Eye (tissue), 1 donor: ENCODE measurements at regions not wholly inside any gene's neighbourhood (a gene's known extent, or its start where the extent isn't known, plus 50 kb on each side); places are given as distances from the start of the nearest gene placed in this dataset.
"Not testable (repeated sequence)": the region's sequence is repeated elsewhere in the genome, so short reads cannot be mapped to it uniquely, and the experiment has no call there.

Experiments
- DNase-seq: peaks from one replicate; pipeline ENCODE4 v3.0.0-alpha.2; 2015

DNA sequence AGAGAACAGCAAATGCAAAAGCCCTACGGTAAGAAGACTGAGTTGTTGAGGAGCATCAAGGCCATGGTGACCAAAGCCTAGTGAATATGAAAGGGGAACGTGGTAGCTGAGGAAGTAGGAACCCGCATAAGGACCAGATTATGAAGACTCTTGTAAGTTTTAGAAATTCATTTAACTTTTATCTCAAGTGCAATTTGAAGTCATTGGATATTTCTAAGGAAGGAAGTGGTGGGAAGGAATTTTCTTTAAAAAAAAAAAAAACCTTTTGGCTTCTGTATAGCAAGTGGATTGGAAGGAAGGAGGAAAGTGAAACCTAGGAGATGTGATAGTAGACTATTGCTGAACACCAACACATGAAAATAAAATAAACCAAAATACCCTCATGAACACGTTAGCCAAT is 119.0 kb downstream of the TNFSF18 start:
- no peak for DNase-seq

DNA sequence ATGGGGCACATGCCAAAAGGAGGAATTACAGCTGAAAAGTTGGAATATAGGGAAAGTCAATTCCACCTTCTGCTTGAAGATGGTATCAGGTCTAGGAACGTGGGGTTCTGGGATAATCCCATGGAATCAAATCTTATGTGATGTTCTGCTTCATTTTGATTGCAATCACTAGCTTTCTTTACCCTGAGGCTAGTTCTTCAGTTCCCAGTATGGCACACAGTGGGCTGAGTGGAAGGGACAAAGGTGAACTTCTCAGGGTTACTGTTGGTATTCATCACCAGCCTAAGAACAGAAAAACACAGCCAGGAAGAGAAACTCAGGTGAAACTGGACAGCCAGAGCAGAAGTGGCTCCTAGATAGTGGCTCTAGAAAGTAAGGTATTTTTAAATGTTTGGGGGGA is 117.8 kb downstream of the TNFSF18 start:
- DNase-seq = no peak

DNA sequence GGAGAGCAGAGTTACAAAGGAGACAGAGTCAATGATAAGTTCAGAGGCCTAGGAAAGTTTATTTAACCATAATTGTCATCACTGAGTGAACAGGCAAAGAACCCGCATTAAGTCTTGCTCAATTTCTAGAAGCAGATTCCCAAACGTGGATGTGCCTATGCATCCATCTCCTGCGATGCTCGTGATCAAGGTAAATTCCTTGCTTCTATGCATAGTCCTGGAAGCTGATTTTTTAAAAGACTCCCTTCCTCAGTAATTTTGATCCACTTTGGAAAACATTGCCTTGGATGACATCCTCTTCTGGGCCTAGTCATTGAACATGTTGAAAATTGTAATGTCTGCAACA is 116.4 kb downstream of the TNFSF18 start:
- DNase-seq = no peak

DNA sequence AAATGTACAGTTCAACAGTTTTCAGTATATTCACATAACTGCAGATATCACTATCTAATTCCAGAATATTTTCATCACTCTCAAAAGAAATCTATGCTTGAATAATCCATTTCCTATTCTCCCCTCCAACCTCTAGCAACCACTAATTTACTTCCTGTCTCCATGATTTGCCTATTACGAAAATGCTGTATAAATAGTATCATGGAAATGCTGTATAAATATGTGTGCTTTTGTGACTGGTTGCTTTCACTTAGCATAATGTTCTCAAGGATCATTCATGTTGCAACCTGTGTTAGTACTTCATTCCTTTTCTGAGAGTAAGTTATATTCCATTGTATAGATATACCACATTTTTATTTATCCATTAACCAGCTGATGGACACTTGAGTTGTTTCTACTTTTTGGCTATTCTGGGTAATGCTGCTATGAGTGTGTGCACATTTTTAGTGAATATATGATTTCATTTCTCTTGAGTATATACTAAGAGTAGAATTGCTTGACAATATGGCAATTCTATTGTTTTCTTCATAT is 115.6 kb downstream of the TNFSF18 start:
- no peak for DNase-seq

DNA sequence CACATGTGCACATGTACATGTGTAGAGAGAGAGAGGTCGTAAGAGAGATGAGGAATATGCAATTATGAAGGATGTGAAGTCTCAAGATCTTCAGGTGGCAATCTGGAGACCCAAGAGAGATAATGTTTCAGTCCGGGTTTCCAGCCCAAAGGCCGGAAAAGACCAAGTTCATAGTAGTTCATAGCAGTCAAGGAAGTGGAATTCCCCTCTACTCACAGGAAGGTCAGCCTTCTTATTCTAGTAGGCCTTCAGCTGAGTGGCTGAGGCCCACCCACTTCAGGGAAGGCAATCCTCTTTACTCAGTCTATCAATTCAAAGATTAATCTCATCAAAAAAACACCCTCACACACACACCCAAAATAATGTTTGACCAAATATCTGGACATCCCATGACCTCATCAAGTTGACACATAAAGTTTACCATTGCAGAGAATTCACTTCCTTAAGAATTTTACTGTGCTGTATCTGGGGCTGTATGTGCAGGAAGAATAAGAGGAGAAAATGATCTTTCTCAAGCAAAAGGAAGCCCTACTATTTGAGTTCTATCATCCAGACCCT is 114.6 kb downstream of the TNFSF18 start:
- no peak for DNase-seq

DNA sequence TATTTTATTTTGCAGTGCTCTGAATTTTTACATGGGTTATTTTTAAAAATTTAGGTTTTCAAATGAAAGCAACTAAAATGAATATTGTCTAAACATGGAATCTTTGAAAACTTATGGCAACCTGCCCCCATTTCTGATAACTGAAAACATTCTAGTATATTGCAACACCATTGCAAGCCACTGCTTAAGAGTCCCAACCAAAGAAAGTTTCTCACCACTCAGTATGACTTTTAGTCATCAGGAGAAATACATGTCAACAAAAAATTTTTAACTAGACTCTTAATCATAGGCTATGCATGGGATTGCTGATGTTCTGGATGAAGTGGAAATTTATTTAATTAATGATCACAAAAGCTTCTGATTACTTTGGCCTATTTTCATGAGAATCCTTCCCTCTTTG is 112.1 kb downstream of the TNFSF18 start:
- no peak for DNase-seq

DNA sequence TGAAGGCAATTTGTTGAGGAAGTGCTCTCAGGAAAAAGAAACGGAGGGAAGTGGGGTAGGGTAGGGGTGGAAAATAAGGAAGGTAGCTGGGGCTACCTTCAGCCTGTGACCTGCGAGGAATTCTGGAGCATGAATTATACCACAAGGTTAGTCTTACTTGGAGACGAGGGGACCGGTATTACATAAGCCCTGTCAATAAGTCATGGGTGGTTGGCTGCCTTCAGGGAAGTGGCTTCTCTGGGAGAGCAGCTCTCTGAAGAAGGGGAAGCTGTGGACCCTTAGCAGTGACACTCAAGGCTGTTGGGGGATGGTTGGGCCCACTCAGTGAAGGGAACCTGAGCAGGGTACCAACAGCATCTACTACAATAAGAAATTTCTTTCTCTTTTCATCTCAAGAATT is 111.3 kb downstream of the TNFSF18 start:
- DNase-seq = no peak

DNA sequence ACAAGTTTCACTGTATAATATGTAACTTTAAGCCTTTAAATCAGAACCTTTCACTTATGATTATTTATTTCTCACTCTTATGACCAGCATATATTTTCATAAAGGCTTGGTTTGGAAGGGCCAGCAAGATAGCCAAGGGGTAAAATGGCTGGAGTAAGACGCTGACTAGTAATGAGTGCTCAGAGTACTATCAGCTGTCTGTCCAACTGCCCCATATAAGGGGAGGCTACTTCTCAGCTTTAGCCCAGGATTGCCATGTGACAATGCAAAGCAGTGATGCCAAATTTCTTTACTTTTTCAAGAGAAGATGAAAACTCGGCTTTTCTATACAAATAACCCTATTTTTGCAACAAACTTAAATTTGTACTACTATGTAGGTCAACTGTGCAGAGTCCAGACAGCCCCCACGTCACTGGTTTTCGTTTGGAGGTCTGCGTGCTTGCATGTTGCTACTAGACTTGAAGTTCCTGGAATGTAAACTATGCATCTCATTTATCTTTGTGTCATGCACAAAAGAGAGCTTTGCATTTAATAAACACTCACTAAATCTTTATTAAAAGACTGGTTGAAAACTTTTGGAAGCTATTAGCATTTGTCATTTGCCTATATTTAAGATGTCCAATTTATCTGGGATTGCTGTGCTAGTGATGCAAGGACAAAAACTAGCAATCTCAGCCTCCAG is 110.4 kb downstream of the TNFSF18 start:
- DNase-seq = no peak

DNA sequence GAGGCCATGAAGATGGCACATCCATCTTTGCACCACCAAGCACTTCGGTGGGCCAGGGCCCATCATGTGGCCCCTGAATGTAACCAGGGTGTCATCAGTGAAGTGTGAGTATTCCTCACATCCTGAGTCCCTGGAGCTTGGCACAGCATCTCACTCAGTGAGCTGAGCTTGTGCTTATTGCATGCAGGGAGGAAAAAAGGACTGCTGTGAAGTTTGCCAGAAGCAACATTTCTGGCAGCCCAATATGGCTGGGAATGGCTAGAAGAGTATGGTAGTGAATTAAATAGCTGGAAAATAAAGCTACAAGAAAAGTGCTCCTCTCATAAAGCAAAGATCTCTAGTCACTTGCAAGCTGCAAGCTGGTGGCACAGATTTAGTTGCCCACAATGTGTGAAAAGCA is 109.3 kb downstream of the TNFSF18 start:
- DNase-seq = no peak

DNA sequence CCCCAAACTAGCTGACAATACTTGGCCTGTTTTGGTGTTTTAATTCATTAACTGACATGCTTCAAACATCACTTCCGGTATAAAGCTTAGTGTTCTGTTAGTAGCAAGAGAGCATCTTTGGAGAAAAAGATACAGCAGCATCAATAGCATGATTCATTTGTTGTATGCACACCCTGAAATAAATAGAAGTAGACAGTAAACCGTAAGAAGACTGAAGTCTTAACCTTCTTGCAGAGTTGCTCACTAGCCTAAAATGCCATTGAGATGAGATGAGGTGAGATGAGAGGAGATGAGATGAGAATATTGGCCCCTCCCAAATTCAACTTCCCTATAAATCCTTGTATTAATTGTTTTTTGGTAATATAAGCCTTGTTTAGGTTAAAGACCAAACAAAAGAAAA is 108.8 kb downstream of the TNFSF18 start:
- DNase-seq = no peak

DNA sequence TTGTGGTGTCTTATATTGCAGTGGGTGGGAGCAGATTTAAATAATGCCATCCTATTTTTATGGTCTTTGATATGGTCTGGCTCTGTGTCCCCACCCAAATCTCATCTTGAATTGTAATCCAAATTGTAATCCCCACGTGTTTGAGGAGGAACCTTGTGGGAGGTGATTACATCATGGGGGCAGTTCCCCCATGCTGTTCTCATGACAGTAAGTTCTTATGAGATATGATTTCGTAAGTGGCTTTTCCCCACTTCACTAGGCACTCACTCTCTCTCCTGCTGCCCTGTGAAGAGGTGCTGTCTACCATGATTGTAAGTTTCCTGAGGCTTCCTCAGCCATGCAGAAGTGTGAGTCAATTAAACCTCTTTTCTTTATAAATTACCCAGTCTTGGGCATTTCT is 107.6 kb downstream of the TNFSF18 start:
- not testable (repeated sequence) for DNase-seq

DNA sequence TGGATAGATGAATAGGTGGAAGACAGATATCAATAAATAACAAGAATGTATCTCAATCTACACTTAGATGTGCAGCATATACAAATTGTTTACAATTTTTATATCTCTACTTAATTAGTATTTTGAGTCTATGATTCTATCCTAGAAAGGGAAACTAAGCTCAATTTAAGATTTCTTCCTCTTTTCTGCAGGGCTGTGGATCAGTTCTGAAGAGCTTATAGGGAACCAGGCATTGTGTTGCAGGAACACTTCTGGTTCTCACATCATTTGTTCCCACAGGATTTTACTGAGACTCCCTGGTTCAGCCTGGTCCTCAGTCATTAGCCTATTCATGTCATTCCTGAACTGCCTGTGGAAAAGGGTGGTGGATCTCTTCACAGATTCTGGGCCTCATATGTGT is 105.8 kb downstream of the TNFSF18 start:
- no peak for DNase-seq

DNA sequence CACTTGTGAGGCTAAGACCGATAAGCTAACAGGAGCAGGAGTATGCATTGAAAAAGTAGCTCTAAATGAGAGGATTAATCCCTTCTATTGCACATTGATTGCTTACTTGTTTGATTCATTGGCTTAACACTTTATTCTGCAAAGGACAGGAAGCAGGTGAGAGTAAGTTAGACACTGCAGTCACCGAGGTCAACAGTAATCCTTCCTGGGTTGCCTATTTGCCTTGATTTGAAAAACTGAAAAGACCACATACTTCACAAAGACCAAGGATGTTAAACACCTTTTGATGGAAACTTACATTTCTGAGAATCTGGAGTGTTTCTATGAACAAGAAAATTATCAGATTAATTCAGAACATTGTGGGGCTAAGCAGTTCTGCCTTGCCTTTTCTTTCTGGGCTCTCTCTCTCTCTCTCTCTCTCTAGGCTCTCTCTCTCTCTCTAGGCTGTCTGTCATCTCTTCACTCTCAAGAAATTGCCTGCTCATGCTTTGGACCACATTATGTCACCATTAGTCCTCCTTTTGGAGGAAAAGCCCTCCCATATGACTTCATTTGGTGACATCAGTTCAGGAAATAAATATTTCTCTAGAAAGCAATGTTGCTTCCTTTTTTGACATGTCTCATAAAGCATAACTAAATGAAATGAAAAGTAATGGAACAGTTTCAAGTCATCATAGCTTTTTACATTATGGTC is 103.8 kb downstream of the TNFSF18 start:
- no peak for DNase-seq

DNA sequence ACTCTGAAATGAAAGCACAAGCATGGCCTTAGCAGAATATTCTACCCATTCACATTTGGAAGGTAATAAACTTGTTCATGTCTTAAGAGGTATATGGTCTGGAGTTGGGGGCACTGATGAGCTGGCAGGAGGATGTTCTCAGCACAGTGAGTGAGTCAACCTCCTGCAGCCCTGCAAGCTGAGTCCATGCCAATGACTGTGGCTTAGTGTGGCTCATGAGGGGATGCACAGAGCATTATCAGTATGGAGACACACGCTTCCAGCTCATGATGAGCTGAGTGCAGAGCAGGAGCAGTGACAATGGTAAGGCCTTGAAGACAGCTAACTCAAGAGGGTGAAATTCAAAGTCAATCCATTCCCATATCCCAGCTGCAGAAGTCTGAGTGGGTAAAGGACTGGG is 102.3 kb downstream of the TNFSF18 start:
- no peak for DNase-seq

DNA sequence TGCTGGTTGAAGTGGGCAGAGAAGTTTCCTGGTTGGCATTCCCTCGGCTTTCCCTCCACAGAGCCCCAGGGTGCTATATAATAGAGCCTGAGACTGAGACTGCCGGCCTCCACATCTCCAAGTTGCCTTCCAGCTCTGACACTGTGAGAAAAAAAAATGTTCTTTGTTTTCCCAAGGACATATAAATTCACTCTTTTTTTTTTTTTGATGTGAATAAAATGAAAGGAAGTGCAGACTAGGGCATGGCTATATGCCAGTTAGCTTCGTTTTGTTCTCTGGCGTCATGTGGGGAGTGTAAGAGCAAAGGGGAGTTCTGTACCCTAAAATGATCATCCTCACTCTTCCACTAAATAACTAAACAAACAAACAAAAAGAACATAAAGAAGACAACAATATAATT is 101.6 kb downstream of the TNFSF18 start:
- DNase-seq = no peak

DNA sequence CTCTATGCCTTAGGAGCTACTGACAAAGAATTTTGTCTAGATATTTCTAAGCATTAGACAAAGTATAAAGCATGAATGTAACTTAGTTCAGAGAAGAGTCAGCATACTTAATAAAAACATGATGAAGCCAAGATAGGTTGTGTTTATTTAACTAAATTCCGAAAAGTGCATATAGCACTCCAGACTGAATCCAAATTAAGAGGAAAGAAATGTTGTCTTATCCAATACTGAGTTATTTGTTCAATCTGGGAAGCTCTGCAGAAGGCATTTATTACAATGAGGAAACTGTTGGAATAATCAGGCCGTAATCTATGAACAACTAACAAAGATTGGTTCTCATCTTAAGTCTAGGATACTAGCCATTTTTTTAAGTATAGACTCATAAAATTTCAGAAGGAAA is 100.2 kb downstream of the TNFSF18 start:
- DNase-seq = no peak

DNA sequence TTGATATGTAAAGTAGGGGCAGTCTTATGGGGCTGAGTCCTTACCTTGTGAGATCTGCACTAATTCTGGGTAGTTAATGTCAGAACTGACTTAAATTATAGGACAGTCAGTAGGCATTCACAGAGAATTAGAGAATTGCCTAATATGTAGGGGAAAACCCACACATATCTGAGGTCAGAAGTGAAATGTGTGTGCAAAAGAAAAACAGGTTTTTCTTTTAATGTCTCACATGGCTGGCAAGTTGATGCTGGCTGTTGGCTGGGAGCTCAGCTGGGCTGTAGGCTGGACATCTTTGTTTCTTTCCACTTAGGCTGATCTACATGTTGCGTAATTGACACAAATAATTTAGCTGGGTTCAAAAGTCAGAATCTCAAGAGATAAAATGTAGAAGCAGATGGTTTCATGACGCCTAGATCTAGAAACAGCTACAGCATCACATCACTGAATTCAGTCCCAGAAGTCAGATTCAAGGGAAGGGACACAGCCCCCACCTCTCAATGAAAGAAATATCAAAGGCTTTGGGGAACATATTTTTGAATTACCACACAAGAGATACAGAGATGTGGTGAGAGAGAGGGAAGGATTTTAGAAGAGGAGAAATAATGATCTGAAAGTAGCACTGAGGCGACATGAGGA is 98.9 kb downstream of the TNFSF18 start:
- DNase-seq = no peak

DNA sequence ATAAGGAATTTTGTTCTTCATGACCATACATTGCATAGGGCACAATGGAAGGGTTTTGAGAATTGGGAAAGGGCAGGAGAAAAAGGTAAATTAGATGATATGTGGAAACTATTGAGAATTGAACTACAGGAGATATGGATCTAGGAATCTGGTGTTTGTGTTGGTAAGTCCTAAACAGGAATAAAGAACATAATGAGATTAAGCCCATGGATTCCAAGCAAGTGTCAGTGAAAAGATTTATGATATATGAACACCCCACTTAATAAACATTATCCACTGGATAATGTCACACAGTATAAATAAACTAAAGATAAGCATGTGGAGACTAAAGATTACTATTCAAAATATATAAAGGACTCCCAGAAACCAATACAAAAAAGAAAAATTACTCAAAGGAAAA is 98.2 kb downstream of the TNFSF18 start:
- DNase-seq = no peak

DNA sequence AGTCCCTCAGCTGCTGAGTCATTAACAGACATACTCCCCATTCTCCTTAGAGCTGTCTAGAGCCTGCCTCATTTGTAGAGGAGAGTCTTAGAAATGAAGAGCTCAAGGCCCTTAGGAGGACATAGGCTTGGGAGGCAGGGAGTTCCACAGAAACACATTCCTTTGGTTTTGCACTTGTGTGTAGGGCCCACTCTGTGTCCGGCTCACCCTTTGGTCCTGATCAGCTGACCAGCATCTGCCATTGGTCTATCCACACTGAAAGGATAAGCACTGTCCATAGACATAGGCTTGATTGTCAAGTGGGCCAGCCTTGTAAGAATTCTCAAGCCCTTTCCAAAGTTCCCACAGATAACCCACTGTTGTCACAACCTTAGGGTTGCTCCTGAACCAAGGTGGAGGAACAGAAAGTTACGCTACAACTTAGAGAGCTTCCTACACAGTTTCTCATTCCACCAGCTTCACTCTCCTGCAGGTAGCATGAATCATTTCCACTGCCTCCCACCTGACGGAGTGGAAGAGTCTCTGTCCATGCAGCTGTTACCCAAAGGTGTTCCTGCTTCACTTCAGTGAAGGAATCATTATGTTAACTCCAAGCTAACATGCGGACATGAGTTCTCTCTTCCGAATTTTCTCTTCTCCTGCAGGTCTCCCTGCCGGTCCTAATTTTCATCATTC is 96.1 kb downstream of the TNFSF18 start:
- no peak for DNase-seq

DNA sequence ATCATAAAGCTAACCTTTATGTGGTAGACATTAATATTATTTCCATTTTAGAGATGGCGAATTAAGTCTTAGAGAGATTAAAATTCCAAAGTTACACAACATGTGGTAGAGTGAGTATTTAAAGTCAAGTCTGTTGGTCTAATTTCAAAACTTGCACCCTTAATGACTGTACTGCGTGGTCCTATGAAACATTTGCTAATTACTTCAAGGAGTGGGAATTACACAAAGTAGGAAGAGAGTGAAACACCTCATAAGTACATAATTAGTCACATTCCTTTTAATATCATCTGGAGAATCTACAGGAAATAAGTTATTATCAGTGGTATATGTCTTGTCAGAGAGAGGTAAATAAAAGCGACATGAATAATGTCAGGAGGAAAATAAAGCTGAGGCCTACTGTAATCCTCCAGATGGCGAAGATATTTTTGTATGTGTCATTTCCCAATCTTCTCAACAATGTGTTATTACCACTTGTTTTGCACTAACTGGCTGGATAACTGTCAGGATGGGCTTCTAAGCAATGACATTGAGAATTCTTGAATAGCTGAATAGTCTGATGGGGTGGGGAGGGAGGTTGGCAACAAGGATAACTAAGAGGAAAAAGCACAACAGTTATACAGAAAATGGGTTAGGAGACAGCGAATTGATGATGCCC is 95.5 kb downstream of the TNFSF18 start:
- DNase-seq = no peak

DNA sequence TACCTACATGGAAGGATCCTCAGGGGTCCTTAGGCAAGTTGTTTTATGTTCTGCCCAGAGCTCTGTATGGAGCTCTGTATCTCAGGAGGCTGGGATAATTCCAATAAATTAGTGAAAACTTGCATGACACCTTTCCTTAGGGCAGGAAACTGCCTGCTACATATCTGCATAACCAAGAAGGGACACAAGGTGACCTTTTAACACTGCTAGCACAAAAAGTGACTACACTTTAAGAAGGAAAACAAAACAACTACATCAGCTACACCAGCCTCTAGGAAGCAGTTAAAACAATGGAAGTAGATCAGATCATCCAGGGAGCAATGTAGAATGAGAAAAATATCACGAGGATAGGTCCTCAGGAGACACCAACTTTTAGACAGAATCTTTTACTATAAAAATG is 93.9 kb downstream of the TNFSF18 start:
- no peak for DNase-seq

DNA sequence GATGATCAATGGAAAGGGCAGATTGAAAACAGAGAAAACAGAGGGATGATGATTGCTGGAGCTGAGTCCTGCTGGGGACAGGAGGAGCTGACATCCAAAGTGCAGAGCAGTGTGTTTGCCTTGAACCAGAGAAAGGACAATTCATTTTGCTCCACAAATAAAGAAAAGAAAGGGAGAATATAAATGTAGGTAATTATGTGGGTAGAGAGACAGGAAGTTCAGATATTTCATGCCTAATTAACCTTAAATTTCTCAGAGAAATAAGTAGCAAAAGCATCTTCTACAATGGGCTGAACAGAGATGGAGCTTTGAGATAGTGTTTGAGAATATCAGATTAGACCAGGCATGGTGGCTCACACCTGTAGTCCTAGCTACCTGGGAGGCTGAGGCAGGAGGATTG is 93.2 kb downstream of the TNFSF18 start:
- no peak for DNase-seq

DNA sequence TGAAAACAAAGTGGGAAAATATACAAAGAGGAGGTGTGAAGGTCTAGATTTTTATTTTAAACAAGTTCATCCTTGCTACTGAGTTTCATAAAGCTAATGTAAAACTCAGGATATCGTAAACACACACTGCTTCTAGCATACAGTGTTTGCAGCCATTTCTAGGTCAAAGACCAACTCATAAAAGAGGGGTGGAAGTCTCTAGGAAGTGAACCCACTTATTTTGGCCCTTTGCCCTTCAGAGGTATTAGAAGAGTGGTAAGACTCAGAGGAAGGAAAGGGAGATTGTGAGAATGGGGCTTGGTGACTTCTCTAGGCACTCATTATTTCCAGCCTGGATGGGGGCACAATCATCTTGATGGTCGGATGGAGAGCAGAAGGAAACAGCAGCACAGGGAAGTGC is 91.2 kb downstream of the TNFSF18 start:
- no peak for DNase-seq
